ENCODE measurements at regions not wholly inside any gene's neighbourhood (a gene's known extent, or its start where the extent isn't known, plus 50 kb on each side); places are given as distances from the start of the nearest gene placed in this dataset.

DNA sequence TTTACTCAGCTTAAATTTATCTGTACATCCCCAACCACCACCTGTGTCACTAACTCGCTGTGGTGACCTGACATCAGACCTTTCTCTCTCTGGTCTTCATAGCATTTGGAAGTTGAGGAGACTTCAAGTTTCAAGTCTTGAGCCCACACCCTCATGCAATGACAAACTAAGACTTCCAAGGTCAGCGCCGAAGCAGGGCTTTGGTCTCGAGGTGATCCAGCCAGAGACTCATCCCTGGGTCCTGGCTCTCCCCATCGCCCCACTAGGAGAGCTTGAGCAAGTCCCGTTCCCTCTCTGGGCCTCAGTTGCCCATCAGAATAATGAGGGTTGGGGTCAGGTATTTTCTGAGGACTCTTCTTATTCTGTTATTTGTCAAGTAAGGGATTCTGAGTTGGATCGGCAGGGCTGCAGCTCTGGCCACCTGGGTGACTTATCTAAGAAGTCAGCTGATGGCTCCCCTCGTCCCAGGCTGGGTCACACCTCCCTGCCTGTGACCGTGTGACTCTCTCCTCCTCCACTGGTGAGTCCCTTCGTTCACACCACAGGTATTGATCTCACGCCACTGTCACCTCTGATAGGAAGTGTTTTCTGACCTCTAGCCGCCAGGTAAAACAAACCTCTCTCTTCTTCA lies 143.7 kb upstream of the RUNX3 start:
- Histone ChIP-seq H3K9me3 (ENCODE audit: control insufficient read depth in 5 of 5, low read length in 5 of 5) (peaks cover 0 to 14% (median 4%) of the 10 kb centered on the region in 5 donors), H3K27ac (ENCODE audit: low read depth, low read length) (no peak overlapping the region), H3K36me3 (ENCODE audit: control insufficient read depth in 5 of 5, insufficient read depth in 5 of 5, low read length in 5 of 5) (no peaks in the 10 kb centered on the region), H3K9ac (ENCODE audit: low read length in 5 of 5) (no peak overlapping the region), H3K4me3 (ENCODE audit: low read depth in 1 of 5, low read length in 5 of 5) (no peak overlapping the region), H3K4me1 (ENCODE audit: control insufficient read depth in 5 of 5, insufficient read depth in 5 of 5, low read length in 5 of 5) (no peaks in the 10 kb centered on the region), H3K27me3 (ENCODE audit: control insufficient read depth in 5 of 5, insufficient read depth in 4 of 5, low read length in 5 of 5) (peaks cover 0 to 4% (median 0%) of the 10 kb centered on the region in 5 donors)

DNA sequence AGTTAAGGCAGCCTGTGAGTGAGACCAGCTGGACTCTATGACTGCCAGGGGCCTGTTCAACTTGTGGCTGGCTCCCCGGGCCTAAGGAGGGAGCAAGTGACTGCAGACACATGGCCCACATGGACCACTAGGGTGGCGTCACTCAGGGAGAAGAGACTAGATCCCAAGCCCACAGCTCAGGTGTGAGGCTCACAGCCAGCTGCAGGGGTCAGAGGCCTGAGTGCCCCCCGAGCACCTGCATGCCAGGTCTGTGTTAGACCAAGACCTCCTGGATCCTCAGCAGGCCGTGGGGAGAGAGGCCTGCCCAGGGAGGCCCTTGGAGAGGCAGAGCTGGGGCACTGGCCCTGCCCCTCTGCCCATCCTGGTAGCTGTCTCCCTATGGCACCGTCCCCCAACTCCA lies 142.4 kb upstream of the RUNX3 start:
- H3K9ac ChIP-seq (ENCODE audit: low read length in 5 of 5) = no peak overlapping the region
- no peak overlapping the region for H3K27ac ChIP-seq (ENCODE audit: low read depth, low read length)
- H3K27me3 ChIP-seq (ENCODE audit: control insufficient read depth in 5 of 5, insufficient read depth in 4 of 5, low read length in 5 of 5) = peaks cover 0 to 5% (median 0%) of the 10 kb centered on the region in 5 donors
- no peaks in the 10 kb centered on the region for H3K4me1 ChIP-seq (ENCODE audit: control insufficient read depth in 5 of 5, insufficient read depth in 5 of 5, low read length in 5 of 5)
- peaks cover 0 to 12% (median 4%) of the 10 kb centered on the region in 5 donors for H3K9me3 ChIP-seq (ENCODE audit: control insufficient read depth in 5 of 5, low read length in 5 of 5)
- no peaks in the 10 kb centered on the region for H3K36me3 ChIP-seq (ENCODE audit: control insufficient read depth in 5 of 5, insufficient read depth in 5 of 5, low read length in 5 of 5)
- H3K4me3 ChIP-seq (ENCODE audit: low read depth in 1 of 5, low read length in 5 of 5) = no peak overlapping the region

DNA sequence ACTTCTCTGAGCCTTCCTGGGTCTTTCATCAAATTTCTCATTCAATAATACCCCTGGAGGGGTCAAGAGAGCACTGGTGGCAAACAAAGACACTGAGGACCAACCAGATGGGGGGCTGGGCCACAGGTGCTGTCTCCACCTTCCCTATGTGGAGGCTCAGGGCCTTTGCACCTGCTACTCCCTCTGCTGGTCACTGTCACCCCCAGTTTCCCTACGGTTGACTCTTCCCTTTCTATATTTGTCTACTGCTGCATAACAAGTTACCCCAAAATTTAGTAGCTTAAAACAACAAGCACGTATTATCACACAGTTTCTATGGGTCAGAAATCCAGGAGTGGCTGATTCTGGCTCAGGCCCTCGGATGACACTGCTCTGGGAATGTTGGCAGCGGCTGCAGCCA lies 138.8 kb upstream of the RUNX3 start:
- no peak overlapping the region for H3K9ac ChIP-seq (ENCODE audit: low read length in 5 of 5)
- no peak overlapping the region for H3K27ac ChIP-seq (ENCODE audit: low read depth, low read length)
- peaks cover 0 to 5% (median 0%) of the 10 kb centered on the region in 5 donors for H3K4me1 ChIP-seq (ENCODE audit: control insufficient read depth in 5 of 5, insufficient read depth in 5 of 5, low read length in 5 of 5)
- no peak overlapping the region for H3K4me3 ChIP-seq (ENCODE audit: low read depth in 1 of 5, low read length in 5 of 5)
- no peaks in the 10 kb centered on the region for H3K36me3 ChIP-seq (ENCODE audit: control insufficient read depth in 5 of 5, insufficient read depth in 5 of 5, low read length in 5 of 5)
- peaks cover 0 to 9% (median 0%) of the 10 kb centered on the region in 5 donors for H3K27me3 ChIP-seq (ENCODE audit: control insufficient read depth in 5 of 5, insufficient read depth in 4 of 5, low read length in 5 of 5)
- H3K9me3 ChIP-seq (ENCODE audit: control insufficient read depth in 5 of 5, low read length in 5 of 5) = peaks cover 0 to 6% (median 4%) of the 10 kb centered on the region in 5 donors

DNA sequence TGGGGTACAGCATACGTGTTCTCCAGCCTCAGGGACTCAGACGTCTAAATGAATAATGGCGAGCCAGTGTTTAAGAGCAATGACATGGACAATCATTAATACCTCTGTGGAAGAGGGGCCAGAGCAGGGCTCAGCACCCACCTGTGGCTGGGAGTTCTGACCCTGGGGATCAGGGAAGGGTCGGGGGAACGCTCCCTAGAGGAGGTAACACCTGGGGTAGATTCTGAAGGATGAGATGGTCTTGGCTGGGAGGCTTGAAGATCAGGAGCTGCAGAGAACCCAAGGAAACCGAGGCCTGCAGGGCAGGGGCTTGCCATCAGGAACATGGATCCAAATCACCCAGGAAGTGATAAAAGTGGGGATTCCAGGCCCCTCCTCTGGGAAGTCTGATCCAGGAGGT lies 138.2 kb upstream of the RUNX3 start:
- no peak overlapping the region for H3K4me3 ChIP-seq (ENCODE audit: low read depth in 1 of 5, low read length in 5 of 5)
- no peak overlapping the region for H3K27ac ChIP-seq (ENCODE audit: low read depth, low read length)
- H3K27me3 ChIP-seq (ENCODE audit: control insufficient read depth in 5 of 5, insufficient read depth in 4 of 5, low read length in 5 of 5) = peaks cover 0 to 9% (median 0%) of the 10 kb centered on the region in 5 donors
- H3K9ac ChIP-seq (ENCODE audit: low read length in 5 of 5) = no peak overlapping the region
- H3K36me3 ChIP-seq (ENCODE audit: control insufficient read depth in 5 of 5, insufficient read depth in 5 of 5, low read length in 5 of 5) = no peaks in the 10 kb centered on the region
- H3K4me1 ChIP-seq (ENCODE audit: control insufficient read depth in 5 of 5, insufficient read depth in 5 of 5, low read length in 5 of 5) = peaks cover 0 to 5% (median 0%) of the 10 kb centered on the region in 5 donors
- peaks cover 0 to 6% (median 4%) of the 10 kb centered on the region in 5 donors for H3K9me3 ChIP-seq (ENCODE audit: control insufficient read depth in 5 of 5, low read length in 5 of 5)

DNA sequence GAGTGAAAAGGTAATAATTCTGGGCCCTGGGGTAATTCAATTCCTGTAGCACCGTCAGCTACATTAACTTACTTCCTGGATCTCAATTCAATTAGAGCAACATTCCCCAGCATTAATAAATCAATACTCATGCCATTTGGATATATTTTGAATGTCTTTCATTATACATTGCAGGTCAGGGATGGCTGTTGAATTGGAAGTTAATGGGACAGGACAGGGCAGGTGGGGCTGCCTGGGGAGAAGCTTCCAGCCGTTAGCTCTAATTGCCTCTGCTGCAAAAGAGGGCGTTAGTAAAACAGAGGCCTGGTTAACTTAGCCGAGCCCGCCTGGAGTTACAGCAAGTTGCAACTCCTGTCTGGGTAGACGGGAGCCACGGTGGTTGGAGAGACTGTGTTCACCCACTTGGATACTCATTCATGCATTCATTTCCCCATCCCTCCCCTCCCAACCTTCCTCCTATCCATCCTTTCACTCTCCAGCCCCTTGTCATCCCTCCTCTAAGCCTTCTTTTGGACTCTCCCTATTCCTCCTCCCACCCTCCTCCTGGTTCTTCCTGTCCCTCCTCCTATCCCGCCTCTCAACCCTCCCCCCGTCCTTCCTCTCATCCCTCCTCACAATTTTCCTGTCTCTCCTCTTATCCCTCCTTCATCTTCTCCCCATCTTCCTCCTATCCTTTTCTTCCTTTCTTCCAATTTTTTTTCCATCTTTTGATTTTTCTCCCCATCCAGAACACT lies 137.6 kb upstream of the RUNX3 start:
- Histone ChIP-seq H3K36me3 (ENCODE audit: control insufficient read depth in 5 of 5, insufficient read depth in 5 of 5, low read length in 5 of 5) (no peaks in the 10 kb centered on the region), H3K4me3 (ENCODE audit: low read depth in 1 of 5, low read length in 5 of 5) (no peak overlapping the region), H3K4me1 (ENCODE audit: control insufficient read depth in 5 of 5, insufficient read depth in 5 of 5, low read length in 5 of 5) (peaks cover 0 to 5% (median 0%) of the 10 kb centered on the region in 5 donors), H3K9ac (ENCODE audit: low read length in 5 of 5) (no peak overlapping the region), H3K27ac (ENCODE audit: low read depth, low read length) (no peak overlapping the region), H3K9me3 (ENCODE audit: control insufficient read depth in 5 of 5, low read length in 5 of 5) (peaks cover 0 to 6% (median 4%) of the 10 kb centered on the region in 5 donors), H3K27me3 (ENCODE audit: control insufficient read depth in 5 of 5, insufficient read depth in 4 of 5, low read length in 5 of 5) (peaks cover 0 to 9% (median 0%) of the 10 kb centered on the region in 5 donors)

DNA sequence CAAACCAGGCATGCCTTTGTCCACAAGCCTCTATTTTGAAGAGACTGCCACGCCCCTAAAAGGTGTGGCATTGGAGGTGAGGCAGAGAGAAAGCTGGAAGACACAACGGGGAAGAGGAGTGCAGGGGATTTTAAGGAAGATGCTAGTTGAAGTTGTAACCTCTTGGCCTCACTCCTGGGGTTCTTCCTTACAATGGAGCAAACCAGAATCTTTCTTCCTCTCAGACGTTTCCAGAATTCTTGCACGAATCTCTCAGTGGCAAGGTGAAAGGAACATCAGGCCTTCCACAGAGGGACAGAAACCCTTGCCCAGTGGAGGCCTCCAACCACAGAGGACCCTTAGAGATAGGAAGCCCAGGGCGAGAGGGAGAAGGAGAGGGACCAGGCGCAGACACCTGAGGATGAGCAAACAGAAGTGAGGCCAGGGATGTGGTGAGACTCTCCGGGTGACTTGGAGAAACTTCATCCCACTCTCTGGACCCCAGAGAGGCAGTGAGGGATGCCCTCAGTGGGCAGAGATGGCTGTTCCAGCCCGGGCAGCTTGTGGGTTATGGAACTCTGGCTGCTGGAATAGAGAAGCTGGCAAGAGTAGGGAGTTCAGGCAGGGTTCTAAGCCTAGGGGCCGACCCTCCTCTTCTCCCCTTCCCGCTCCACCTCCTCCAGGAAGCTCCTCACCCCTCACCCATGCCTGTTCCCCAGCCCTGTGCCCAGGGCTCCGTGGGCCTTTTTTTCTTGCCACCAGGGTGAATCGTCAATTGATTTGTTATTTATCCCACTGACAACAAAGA lies 136.8 kb upstream of the RUNX3 start:
- no peak overlapping the region for H3K9ac ChIP-seq (ENCODE audit: low read length in 5 of 5)
- peaks cover 0 to 9% (median 0%) of the 10 kb centered on the region in 5 donors for H3K27me3 ChIP-seq (ENCODE audit: control insufficient read depth in 5 of 5, insufficient read depth in 4 of 5, low read length in 5 of 5)
- H3K36me3 ChIP-seq (ENCODE audit: control insufficient read depth in 5 of 5, insufficient read depth in 5 of 5, low read length in 5 of 5) = no peaks in the 10 kb centered on the region
- H3K27ac ChIP-seq (ENCODE audit: low read depth, low read length) = no peak overlapping the region
- H3K4me3 ChIP-seq (ENCODE audit: low read depth in 1 of 5, low read length in 5 of 5) = no peak overlapping the region
- peaks cover 0 to 5% (median 0%) of the 10 kb centered on the region in 5 donors for H3K4me1 ChIP-seq (ENCODE audit: control insufficient read depth in 5 of 5, insufficient read depth in 5 of 5, low read length in 5 of 5)
- H3K9me3 ChIP-seq (ENCODE audit: control insufficient read depth in 5 of 5, low read length in 5 of 5) = peaks cover 0 to 6% (median 4%) of the 10 kb centered on the region in 5 donors

DNA sequence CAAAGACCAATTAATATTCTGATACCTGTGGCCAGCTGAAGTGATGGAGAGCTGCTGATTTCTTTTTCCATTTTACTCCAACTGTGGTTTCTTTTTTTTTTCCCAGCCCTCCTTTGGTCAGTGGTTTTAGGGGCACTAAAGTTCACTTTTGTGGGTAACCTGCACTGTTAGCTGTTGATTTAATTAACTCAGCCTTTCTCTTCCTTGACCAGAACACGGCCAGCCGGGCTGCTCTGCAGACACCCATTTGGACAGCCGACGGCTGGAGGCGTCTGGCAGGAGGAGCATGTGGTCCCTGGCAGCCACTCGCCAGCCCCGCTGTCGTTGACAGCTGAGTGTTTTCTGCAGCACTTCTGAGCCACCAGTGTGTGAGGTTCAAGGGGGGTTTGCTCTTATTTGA lies 136.2 kb upstream of the RUNX3 start:
- H3K4me1 ChIP-seq (ENCODE audit: control insufficient read depth in 5 of 5, insufficient read depth in 5 of 5, low read length in 5 of 5) = peaks cover 0 to 5% (median 0%) of the 10 kb centered on the region in 5 donors
- H3K9ac ChIP-seq (ENCODE audit: low read length in 5 of 5) = no peak overlapping the region
- no peak overlapping the region for H3K4me3 ChIP-seq (ENCODE audit: low read depth in 1 of 5, low read length in 5 of 5)
- no peak overlapping the region for H3K27ac ChIP-seq (ENCODE audit: low read depth, low read length)
- H3K27me3 ChIP-seq (ENCODE audit: control insufficient read depth in 5 of 5, insufficient read depth in 4 of 5, low read length in 5 of 5) = peaks cover 0 to 9% (median under 1%) of the 10 kb centered on the region in 5 donors
- H3K9me3 ChIP-seq (ENCODE audit: control insufficient read depth in 5 of 5, low read length in 5 of 5) = peaks cover 0 to 6% (median 4%) of the 10 kb centered on the region in 5 donors
- no peaks in the 10 kb centered on the region for H3K36me3 ChIP-seq (ENCODE audit: control insufficient read depth in 5 of 5, insufficient read depth in 5 of 5, low read length in 5 of 5)

DNA sequence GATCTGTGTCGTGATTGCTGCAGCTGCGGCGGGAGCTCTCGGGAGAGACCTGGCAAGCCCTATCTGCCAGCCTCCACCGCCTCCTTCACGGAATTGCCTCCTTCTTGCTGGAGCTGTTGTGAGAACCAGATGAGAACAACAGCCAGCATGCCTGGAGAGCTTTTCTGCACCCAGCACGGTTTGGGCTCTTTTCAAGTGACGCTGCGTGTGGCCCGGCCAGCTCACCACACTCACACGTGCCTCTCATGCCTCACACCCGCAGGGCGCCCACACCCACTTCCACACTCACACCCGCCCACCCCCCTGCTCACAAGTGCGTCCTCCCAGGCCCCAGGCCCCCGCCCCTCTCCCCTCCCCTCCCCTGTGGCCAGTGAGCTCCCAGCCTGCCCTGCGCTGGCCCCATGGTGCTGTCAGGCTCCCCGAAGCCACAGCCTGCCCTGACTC lies 135.7 kb upstream of the RUNX3 start:
- Histone ChIP-seq H3K9me3 (ENCODE audit: control insufficient read depth in 5 of 5, low read length in 5 of 5) (peaks cover 0 to 6% (median 4%) of the 10 kb centered on the region in 5 donors), H3K4me1 (ENCODE audit: control insufficient read depth in 5 of 5, insufficient read depth in 5 of 5, low read length in 5 of 5) (peaks cover 0 to 5% (median 0%) of the 10 kb centered on the region in 5 donors), H3K36me3 (ENCODE audit: control insufficient read depth in 5 of 5, insufficient read depth in 5 of 5, low read length in 5 of 5) (no peaks in the 10 kb centered on the region), H3K27ac (ENCODE audit: low read depth, low read length) (no peak overlapping the region), H3K9ac (ENCODE audit: low read length in 5 of 5) (no peak overlapping the region), H3K4me3 (ENCODE audit: low read depth in 1 of 5, low read length in 5 of 5) (no peak overlapping the region), H3K27me3 (ENCODE audit: control insufficient read depth in 5 of 5, insufficient read depth in 4 of 5, low read length in 5 of 5) (peaks cover 0 to 9% (median 2%) of the 10 kb centered on the region in 5 donors)

DNA sequence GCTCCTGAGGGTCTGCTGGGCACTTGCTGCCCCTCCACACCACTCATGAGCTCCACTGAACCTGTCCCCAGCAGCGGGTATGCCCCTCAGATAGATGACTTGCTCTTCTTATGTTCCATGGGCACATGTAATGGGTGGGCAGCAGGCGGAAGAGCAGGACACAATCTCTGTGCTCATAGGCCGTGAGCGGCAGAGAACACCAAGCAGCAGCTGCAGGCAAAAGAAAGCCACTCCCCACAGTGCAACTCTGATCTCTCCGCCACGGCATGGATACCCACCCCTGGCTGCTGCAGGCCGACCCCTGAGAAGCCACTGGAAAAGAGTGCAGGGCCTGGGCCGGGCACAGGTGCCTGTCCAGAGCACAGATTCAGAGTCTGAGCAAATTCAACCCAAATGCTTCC lies 135.2 kb upstream of the RUNX3 start:
- no peak overlapping the region for H3K27ac ChIP-seq (ENCODE audit: low read depth, low read length)
- H3K4me1 ChIP-seq (ENCODE audit: control insufficient read depth in 5 of 5, insufficient read depth in 5 of 5, low read length in 5 of 5) = peaks cover 0 to 5% (median 0%) of the 10 kb centered on the region in 5 donors
- no peaks in the 10 kb centered on the region for H3K36me3 ChIP-seq (ENCODE audit: control insufficient read depth in 5 of 5, insufficient read depth in 5 of 5, low read length in 5 of 5)
- no peak overlapping the region for H3K9ac ChIP-seq (ENCODE audit: low read length in 5 of 5)
- H3K9me3 ChIP-seq (ENCODE audit: control insufficient read depth in 5 of 5, low read length in 5 of 5) = peaks cover 0 to 5% (median 3%) of the 10 kb centered on the region in 5 donors
- peaks cover 0 to 9% (median 2%) of the 10 kb centered on the region in 5 donors for H3K27me3 ChIP-seq (ENCODE audit: control insufficient read depth in 5 of 5, insufficient read depth in 4 of 5, low read length in 5 of 5)
- H3K4me3 ChIP-seq (ENCODE audit: low read depth in 1 of 5, low read length in 5 of 5) = no peak overlapping the region

Data from subcutaneous abdominal adipose tissue (tissue), 5 donors.